Heart right ventricle (tissue), 16 donors: ENCODE measurements at regions not wholly inside any gene's neighbourhood (a gene's known extent, or its start where the extent isn't known, plus 50 kb on each side); places are given as distances from the start of the nearest gene placed in this dataset.
A peak's percentile ranks its signal among the peaks of the same experiment; 100 is the strongest.

Experiments used
- ATAC-seq, 8 donors: fragments of 200-7000 bp; cut with Tn5 transposase; one replicate each; pipeline ENCODE4 v1.9.1; 2020; ENCODE audit warnings: mild to moderate bottlenecking in 8 of 8, moderate library complexity in 8 of 8, moderate number of reproducible peaks in 1 of 8
- DNase-seq, 2 donors: peaks; one replicate each; pipeline ENCODE4 v3.0.0-alpha.2; 2020
- H3K27ac ChIP-seq, 10 donors: fragments of 200-600 bp; sonication (generic) in 2 of 10; one replicate each; pipeline versions ENCODE4 v1.5.0 to v1.8.0; 2020 to 2022; ENCODE audit warnings: mild to moderate bottlenecking in 3 of 10
- H3K27me3 ChIP-seq, 7 donors: fragments of 200-600 bp; one replicate each; pipeline ENCODE4 v1.8.0; 2021 to 2022; ENCODE audit warnings: mild to moderate bottlenecking in 2 of 7
- H3K36me3 ChIP-seq, 9 donors: fragments of 200-600 bp; sonication (generic) in 1 of 9; one replicate each; pipeline versions ENCODE4 v1.5.0 to v1.8.0; 2020 to 2022; ENCODE audit warnings: mild to moderate bottlenecking in 2 of 9
- H3K4me1 ChIP-seq, 9 donors: fragments of 200-600 bp; sonication (generic) in 1 of 9; one replicate each; pipeline versions ENCODE4 v1.5.0 to v1.8.0; 2020 to 2022; ENCODE audit warnings: mild to moderate bottlenecking in 4 of 9
- H3K4me3 ChIP-seq, 10 donors: fragments of 200-600 bp; sonication (generic) in 2 of 10; one replicate each; pipeline versions ENCODE4 v1.5.0 to v1.8.0; 2020 to 2022; ENCODE audit warnings: mild to moderate bottlenecking in 7 of 10, moderate library complexity in 2 of 10
- H3K9me3 ChIP-seq, 11 donors: fragments of 200-600 bp in 10 of 11; sonication (generic) in 2 of 11; one replicate each; pipeline versions ENCODE4 v1.5.0 to v1.8.0; 2013 to 2022; ENCODE audit warnings: mild to moderate bottlenecking in 2 of 11, control low read depth in 1 of 11, moderate library complexity in 1 of 11
- WGBS, 2 donors: extraction: QIAGEN DNeasy Blood & Tissue Kit; methylation state at CpG; one replicate each; pipeline ENCODE4 v1.1.7; 2013; ENCODE audit warnings: inconsistent platforms in 1 of 2; 5-methylcytosine and 5-hydroxymethylcytosine counted together
- intact Hi-C, 10 donors: fragments of 100-400 bp; cut with DNase I; formaldehyde crosslinking; loops; one replicate each; pipeline versions ENCODE4 v1.11.1 to v1.14.2; 2022
- TF ChIP-seq, protein P1 (sequence below), 9 donors: fragments of 200-600 bp; sonication (generic) in 2 of 9; IDR thresholded peaks; one replicate each; pipeline versions ENCODE4 v1.5.0 to v1.8.0; 2021 to 2022; ENCODE audit warnings: antibody characterized with exemption in 9 of 9, mild to moderate bottlenecking in 5 of 9, moderate library complexity in 1 of 9
- donor health status: Arrhythmogenic right ventricular cardiomyopathy.
- donor health status: ischemic (EF 13 %, LVEDD 7.1; RV severe dilation, severe dysfunction).
- donor health status: healthy with polysubstance abuse.
- donor health status: DM: no; HTN: yes; CAD: no.
- donor health status: DM: no; HTN: no; CAD: no.
- donor health status: ischemic (EF 25% LVEDD 6.9; RV normal size, moderate dysfunction).
- donor health status: ischemic (EF 25% LVEDD 5.7; RV mildly dilated, moderate dysfunction).
- donor health status: healthy.
- donor health status: DM: yes; HTN: yes; CAD: no.
- donor health status: Ischemic cardiomyopathy.
- donor health status: ischemic (EF 35%, LVEDD 5.7; RV mildly dilated, moderate dysfunction).
- donor health status: nonischemic (EF 11% LVEDD 7.7; RV severe dilation, severe dysfunction).
- donor health status: DM: yes; HTN: yes; CAD: no.
- donor health status: PGD.
- donor health status: ischemic (EF 29% LVEDD 5.4; RV normal size, mild dysfunction).
- donor health status: nonischemic (EF 23%, LVEDD 6.1; RV moderate dilation, normal function).

GRCh38 chr2:161077367-161078210 is 82.6 kb upstream of the TANK start:
- H3K27ac ChIP-seq: peak overlapping the region in 9 of 10 donors; percentile 19 to 81 (median 70)
- H3K9me3 ChIP-seq: peaks cover 0 to 5% (median 0%) of the 10 kb centered on the region in 11 donors
- H3K4me3 ChIP-seq: no peak overlapping the region
- intact Hi-C loops: loop anchor here in 1 of 10 donors (2.0 kb wide), 1 partner anchor 59 kb away; no protein-coding TSS in a partner anchor
- no peaks in the 10 kb centered on the region for H3K27me3 ChIP-seq
- no peaks in the 10 kb centered on the region for H3K36me3 ChIP-seq
- peak; percentile 78 to 95 (median 93) for ATAC-seq
- TF ChIP-seq, protein P1, sequence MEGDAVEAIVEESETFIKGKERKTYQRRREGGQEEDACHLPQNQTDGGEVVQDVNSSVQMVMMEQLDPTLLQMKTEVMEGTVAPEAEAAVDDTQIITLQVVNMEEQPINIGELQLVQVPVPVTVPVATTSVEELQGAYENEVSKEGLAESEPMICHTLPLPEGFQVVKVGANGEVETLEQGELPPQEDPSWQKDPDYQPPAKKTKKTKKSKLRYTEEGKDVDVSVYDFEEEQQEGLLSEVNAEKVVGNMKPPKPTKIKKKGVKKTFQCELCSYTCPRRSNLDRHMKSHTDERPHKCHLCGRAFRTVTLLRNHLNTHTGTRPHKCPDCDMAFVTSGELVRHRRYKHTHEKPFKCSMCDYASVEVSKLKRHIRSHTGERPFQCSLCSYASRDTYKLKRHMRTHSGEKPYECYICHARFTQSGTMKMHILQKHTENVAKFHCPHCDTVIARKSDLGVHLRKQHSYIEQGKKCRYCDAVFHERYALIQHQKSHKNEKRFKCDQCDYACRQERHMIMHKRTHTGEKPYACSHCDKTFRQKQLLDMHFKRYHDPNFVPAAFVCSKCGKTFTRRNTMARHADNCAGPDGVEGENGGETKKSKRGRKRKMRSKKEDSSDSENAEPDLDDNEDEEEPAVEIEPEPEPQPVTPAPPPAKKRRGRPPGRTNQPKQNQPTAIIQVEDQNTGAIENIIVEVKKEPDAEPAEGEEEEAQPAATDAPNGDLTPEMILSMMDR (IDR thresholded peaks at IDR 0.05): no peak
- peak in 1 of 2 donors; percentile 15 for DNase-seq
- H3K4me1 ChIP-seq: peaks cover 0 to 27% (median 16%) of the 10 kb centered on the region in 9 donors
- WGBS, 2 donors: 45 to 53% methylated on average over 5 of the region's 5 CpGs

DNA sequence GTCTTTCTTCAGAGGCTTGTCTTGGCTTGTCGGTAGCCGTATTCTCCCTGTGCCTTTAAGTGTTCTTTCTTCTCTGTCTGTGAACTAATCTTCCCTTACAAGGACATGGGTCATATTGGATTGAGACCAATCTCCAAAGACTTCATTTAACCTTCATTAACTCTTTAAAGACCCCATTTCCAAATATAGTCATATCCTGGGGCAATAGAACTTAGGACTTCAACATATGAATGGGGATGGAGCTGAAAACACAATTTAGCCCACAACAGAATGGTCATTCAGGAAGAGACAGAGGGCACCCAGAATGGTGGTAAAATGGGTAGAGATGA is 82.1 kb upstream of the TANK start:
- DNase-seq: no peak
- Histone ChIP-seq H3K27ac (peak overlapping the region in 7 of 10 donors; percentile 64 to 81 (median 75)), H3K27me3 (no peaks in the 10 kb centered on the region), H3K4me1 (peaks cover 0 to 27% (median 16%) of the 10 kb centered on the region in 9 donors), H3K36me3 (no peaks in the 10 kb centered on the region), H3K4me3 (no peak overlapping the region), H3K9me3 (peaks cover 0 to 5% (median 0%) of the 10 kb centered on the region in 11 donors)
- TF ChIP-seq, protein P1 (IDR thresholded peaks at IDR 0.05): no peak
- WGBS, 2 donors: 75 to 91% methylated on average over 2 of the region's 2 CpGs
- no peak for ATAC-seq
- intact Hi-C loops: no loop called here

GRCh38 chr2:161085149-161085548 is 75.1 kb upstream of the TANK start:
- no peak for DNase-seq
- no peaks in the 10 kb centered on the region for H3K36me3 ChIP-seq
- WGBS, 2 donors: 59 to 77% methylated on average over 2 of the region's 2 CpGs

GRCh38 chr2:161088658-161089350 is 71.4 kb upstream of the TANK start:
- H3K9me3 ChIP-seq: no peaks in the 10 kb centered on the region
- H3K4me3 ChIP-seq: no peak overlapping the region
- H3K36me3 ChIP-seq: no peaks in the 10 kb centered on the region
- H3K27ac ChIP-seq: no peak overlapping the region
- WGBS, 2 donors: 94 to 95% methylated on average over 4 of the region's 4 CpGs
- intact Hi-C loops: no loop called here
- no peaks in the 10 kb centered on the region for H3K27me3 ChIP-seq
- H3K4me1 ChIP-seq: peaks cover 0 to 13% (median 0%) of the 10 kb centered on the region in 9 donors
- ATAC-seq (no peak), DNase-seq (no peak)
- TF ChIP-seq, protein P1 (IDR thresholded peaks at IDR 0.05): no peak

More at GRCh38 chr2:161085149-161085548, 75.1 kb upstream of the TANK start:
- Histone ChIP-seq H3K4me1 (peaks cover 0 to 6% (median 0%) of the 10 kb centered on the region in 9 donors), H3K4me3 (no peak overlapping the region), H3K27me3 (no peaks in the 10 kb centered on the region), H3K9me3 (no peaks in the 10 kb centered on the region), H3K27ac (no peak overlapping the region)
- intact Hi-C loops: no loop called here
- TF ChIP-seq, protein P1 (IDR thresholded peaks at IDR 0.05): no peak
- ATAC-seq: no peak
